Endothelial cell of umbilical vein (primary cell): ENCODE measurements at regions not wholly inside any gene's neighbourhood (a gene's known extent, or its start where the extent isn't known, plus 50 kb on each side); places are given as distances from the start of the nearest gene placed in this dataset.

Source experiments
- BruUV-seq: library from RNA; stranded (reverse); fragments of 400-500 nt; replicated peaks from 2 replicates; lab custom pipeline; 2021; lab: Mats Ljungman, UMichigan
- CTCF ChIA-PET: fragments of 300-600, 350-600 bp; sonication (Branson Sonifier 250); formaldehyde crosslinking; loops from one replicate; lab custom pipeline; 2021; ENCODE audit warnings: antibody characterized with exemption, inconsistent platforms; lab: Charles Lee
- POLR2A ChIA-PET: fragments of 300-600, 350-600 bp; sonication (Branson Sonifier 250); formaldehyde crosslinking; loops from one replicate; lab custom pipeline; 2021; ENCODE audit warnings: antibody characterized with exemption, inconsistent platforms; lab: Charles Lee
- DNase-seq: peaks from one replicate; pipeline ENCODE4 v3.0.0-alpha.2; 2011; ENCODE audit warnings: low read depth, low spot score
- FAIRE-seq: peaks from 2 replicates; lab custom pipeline; 2011; peaks lifted over from hg19 to GRCh38; lab: Jason Lieb, UNC
- H2AFZ ChIP-seq: 2 replicates; pipeline ENCODE4 v1.6.0; 2012; ENCODE audit warnings: low read depth, low read length, control low read depth, inconsistent platforms
- H3K27ac ChIP-seq: 2 replicates; pipeline ENCODE4 v1.5.1; 2011; ENCODE audit warnings: low read depth, mild to moderate bottlenecking, control low read depth, low read length, moderate library complexity; ENCODE audit not compliant: insufficient read depth
- H3K27me3 ChIP-seq, 2 experiments: 2 replicates each; pipeline versions ENCODE4 v1.6.0 to v1.6.1; 2011; ENCODE audit warnings: low read length in 2 of 2, mixed read lengths in 1 of 2; ENCODE audit not compliant: control insufficient read depth in 2 of 2, insufficient read depth in 2 of 2
- H3K36me3 ChIP-seq, 2 experiments: 2 replicates in 1 of 2; 3 replicates in 1 of 2; pipeline ENCODE4 v1.5.1; 2011; ENCODE audit warnings: low read length in 2 of 2, mild to moderate bottlenecking in 1 of 2, moderate library complexity in 1 of 2; ENCODE audit not compliant: control insufficient read depth in 2 of 2, insufficient read depth in 2 of 2; ENCODE audit errors: extremely low read depth in 1 of 2
- H3K4me1 ChIP-seq: 3 replicates; pipeline ENCODE4 v1.5.1; 2011; ENCODE audit warnings: mild to moderate bottlenecking, low read length; ENCODE audit not compliant: control insufficient read depth, insufficient read depth; ENCODE audit errors: extremely low read depth
- H3K4me2 ChIP-seq: 2 replicates; pipeline ENCODE4 v1.6.1; 2011; ENCODE audit warnings: low read length, control low read depth, mixed read lengths; ENCODE audit not compliant: insufficient read depth
- H3K4me3 ChIP-seq, 3 experiments: fragments of 200-600 bp in 1 of 3; sonication (generic), shearing (Covaris generic) in 1 of 3; replicated peaks in 1 of 3; 2 replicates each; pipeline ENCODE4 v1.5.1; 2011 to 2016; ENCODE audit warnings: control low read depth in 3 of 3, low read length in 3 of 3, mild to moderate bottlenecking in 2 of 3, inconsistent platforms in 1 of 3, low read depth in 1 of 3, moderate library complexity in 1 of 3; ENCODE audit not compliant: insufficient read depth in 1 of 3
- H3K79me2 ChIP-seq: 2 replicates; pipeline ENCODE4 v1.6.0; 2012; ENCODE audit warnings: low read length, inconsistent platforms; ENCODE audit not compliant: control insufficient read depth, insufficient read depth
- H3K9ac ChIP-seq: replicated peaks from 2 replicates; pipeline ENCODE3; 2011; ENCODE audit warnings: low read length, control low read depth; ENCODE audit not compliant: insufficient read depth; ENCODE audit errors: extremely low read depth
- H3K9me1 ChIP-seq: replicated peaks from 3 replicates; pipeline ENCODE4 v1.6.0; 2011; ENCODE audit warnings: mild to moderate bottlenecking, low read length; ENCODE audit not compliant: control insufficient read depth, insufficient read depth; ENCODE audit errors: extremely low read depth
- H3K9me3 ChIP-seq: replicated peaks from 2 replicates; pipeline ENCODE4 v1.5.1; 2012; ENCODE audit warnings: low read length, inconsistent platforms; ENCODE audit not compliant: control insufficient read depth, insufficient read depth
- H4K20me1 ChIP-seq: replicated peaks from 2 replicates; pipeline ENCODE3; 2011; ENCODE audit warnings: mild to moderate bottlenecking, low read length; ENCODE audit not compliant: control insufficient read depth, insufficient read depth; ENCODE audit errors: extremely low read depth
- EZH2 ChIP-seq: IDR thresholded peaks from 2 replicates; pipeline ENCODE4 v1.6.1; 2012; ENCODE audit warnings: borderline replicate concordance, low read depth, mild to moderate bottlenecking, moderate library complexity, low read length, inconsistent platforms; ENCODE audit not compliant: severe bottlenecking
- FOS ChIP-seq: IDR thresholded peaks from 2 replicates; pipeline ENCODE4 v1.6.1; 2011; ENCODE audit warnings: mild to moderate bottlenecking, low read length, moderate library complexity, borderline replicate concordance; ENCODE audit not compliant: insufficient read depth
- GATA2 ChIP-seq: IDR thresholded peaks from 2 replicates; pipeline ENCODE4 v1.7.0; 2011; ENCODE audit warnings: low read depth, mild to moderate bottlenecking, moderate library complexity, mixed read lengths, low read length; ENCODE audit not compliant: insufficient read length, insufficient read depth
- JUN ChIP-seq: IDR thresholded peaks from 2 replicates; pipeline ENCODE4 v1.6.1; 2011; ENCODE audit warnings: borderline replicate concordance, low read depth; ENCODE audit not compliant: insufficient read length, insufficient read depth
- MYC ChIP-seq: IDR thresholded peaks from one replicate; pipeline ENCODE4 v1.6.1; 2011; ENCODE audit warnings: mild to moderate bottlenecking, low read depth, low read length
- POLR2A ChIP-seq: IDR thresholded peaks from 2 replicates; pipeline ENCODE4 v1.6.1; 2012; ENCODE audit warnings: low read depth, mild to moderate bottlenecking, control low read depth, low read length
- POLR2AphosphoS5 ChIP-seq: IDR thresholded peaks from 2 replicates; pipeline ENCODE4 v1.6.1; 2012; ENCODE audit warnings: low read depth, mild to moderate bottlenecking, control low read depth, low read length, moderate library complexity; ENCODE audit not compliant: insufficient read depth
- dilution Hi-C: fragments of 300-500 bp; cut with MboI; formaldehyde crosslinking; loops from one replicate; pipeline ENCODE4 v1.15.0; 2019; ENCODE audit warnings: low sequenced_read_pairs; ENCODE audit not compliant: extremely low pct_ligation_motif_present
- intact Hi-C: fragments of 100-400 bp; cut with micrococcal nuclease; formaldehyde crosslinking; loops from one replicate; pipeline ENCODE4 v1.10.0; 2022
- TF ChIP-seq, protein P1 (sequence below), 2 donors: IDR thresholded peaks; 1 replicate in 1 of 2; 2 replicates in 1 of 2; pipeline ENCODE4 v1.5.1; 2011; ENCODE audit warnings: low read length in 2 of 2, mild to moderate bottlenecking in 2 of 2, moderate library complexity in 2 of 2, control low read depth in 1 of 2, inconsistent platforms in 1 of 2, low read depth in 1 of 2; ENCODE audit not compliant: insufficient read depth in 1 of 2; ENCODE audit errors: extremely low read depth in 1 of 2
- TF ChIP-seq, protein P2 (sequence below): IDR thresholded peaks from 2 replicates; pipeline ENCODE4 v1.6.1; 2011; ENCODE audit not compliant: insufficient read depth, insufficient read length

DNA sequence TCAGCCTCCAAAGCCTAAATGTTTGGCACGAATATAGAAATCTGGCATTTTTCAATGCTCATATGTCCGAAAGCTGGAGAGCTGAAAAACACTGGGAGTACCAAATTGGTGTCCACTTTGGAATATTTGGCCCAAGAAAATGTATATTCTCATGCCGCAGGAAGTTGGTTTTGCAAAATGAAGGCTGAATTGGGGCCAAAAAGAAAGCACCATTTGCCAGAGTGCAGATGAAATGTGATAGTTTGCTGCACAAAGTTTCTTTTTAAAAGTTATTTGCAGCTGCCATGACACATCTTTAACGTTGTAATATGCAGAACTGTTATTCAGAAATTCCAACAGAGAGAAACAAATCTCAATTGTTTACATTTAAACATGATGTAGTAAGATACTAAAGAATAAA lies 124.2 kb upstream of the LYPLAL1 start:
- POLR2A ChIA-PET, result no interaction called here
- H3K9me1 ChIP-seq, result no peaks in the 10 kb centered on the region
- BruUV-seq, result no TSS peak
- no peaks in the 10 kb centered on the region for H3K9me3 ChIP-seq
- CTCF ChIA-PET, result interaction anchor here (1.2 kb wide), 1 partner anchor 720 kb away, joined by 3 read pairs; no protein-coding TSS in a partner anchor
- no peaks in the 10 kb centered on the region for H3K4me1 ChIP-seq
- H3K36me3 ChIP-seq, result no peaks in the 10 kb centered on the region
- TF ChIP-seq POLR2A (no peak), EZH2 (no peak), FOS (no peak), MYC (no peak), JUN (no peak), POLR2AphosphoS5 (no peak), GATA2 (no peak)
- TF ChIP-seq, protein P1, sequence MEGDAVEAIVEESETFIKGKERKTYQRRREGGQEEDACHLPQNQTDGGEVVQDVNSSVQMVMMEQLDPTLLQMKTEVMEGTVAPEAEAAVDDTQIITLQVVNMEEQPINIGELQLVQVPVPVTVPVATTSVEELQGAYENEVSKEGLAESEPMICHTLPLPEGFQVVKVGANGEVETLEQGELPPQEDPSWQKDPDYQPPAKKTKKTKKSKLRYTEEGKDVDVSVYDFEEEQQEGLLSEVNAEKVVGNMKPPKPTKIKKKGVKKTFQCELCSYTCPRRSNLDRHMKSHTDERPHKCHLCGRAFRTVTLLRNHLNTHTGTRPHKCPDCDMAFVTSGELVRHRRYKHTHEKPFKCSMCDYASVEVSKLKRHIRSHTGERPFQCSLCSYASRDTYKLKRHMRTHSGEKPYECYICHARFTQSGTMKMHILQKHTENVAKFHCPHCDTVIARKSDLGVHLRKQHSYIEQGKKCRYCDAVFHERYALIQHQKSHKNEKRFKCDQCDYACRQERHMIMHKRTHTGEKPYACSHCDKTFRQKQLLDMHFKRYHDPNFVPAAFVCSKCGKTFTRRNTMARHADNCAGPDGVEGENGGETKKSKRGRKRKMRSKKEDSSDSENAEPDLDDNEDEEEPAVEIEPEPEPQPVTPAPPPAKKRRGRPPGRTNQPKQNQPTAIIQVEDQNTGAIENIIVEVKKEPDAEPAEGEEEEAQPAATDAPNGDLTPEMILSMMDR (IDR thresholded peaks at IDR 0.05; ENCODE audit: extremely low read depth in 1 of 2, insufficient read depth in 1 of 2, low read depth in 1 of 2, low read length in 2 of 2), result no peak
- TF ChIP-seq, protein P2, sequence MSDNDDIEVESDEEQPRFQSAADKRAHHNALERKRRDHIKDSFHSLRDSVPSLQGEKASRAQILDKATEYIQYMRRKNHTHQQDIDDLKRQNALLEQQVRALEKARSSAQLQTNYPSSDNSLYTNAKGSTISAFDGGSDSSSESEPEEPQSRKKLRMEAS, result no peak
- no peak overlapping the region for H3K4me3 ChIP-seq
- H2AFZ ChIP-seq, result no peak overlapping the region
- no peak overlapping the region for H3K27ac ChIP-seq
- dilution Hi-C loops (no loop called here), intact Hi-C loops (no loop called here)
- no peaks in the 10 kb centered on the region for H4K20me1 ChIP-seq
- no peak for DNase-seq
- no peaks in the 10 kb centered on the region for H3K27me3 ChIP-seq
- no peak overlapping the region for H3K9ac ChIP-seq
- no peak for FAIRE-seq
- H3K4me2 ChIP-seq, result no peak overlapping the region
- H3K79me2 ChIP-seq, result no peaks in the 10 kb centered on the region
